NCI-H524 (cell line): ENCODE measurements at regions not wholly inside any gene's neighbourhood (a gene's known extent, or its start where the extent isn't known, plus 50 kb on each side); places are given as distances from the start of the nearest gene placed in this dataset.

Experiments used
- DNase-seq, 2 experiments: peaks; one replicate each; lab custom pipeline; 2025; lab: John Stamatoyannopoulos, UW

GRCh38 chr12:91307957-91308670 lies 125.5 kb upstream of the DCN start:
- peak in 1 of 2 experiments; percentile 7 for DNase-seq

- DNase-seq = no peak
Observed at GRCh38 chr12:91290354-91290753, 107.7 kb upstream of the DCN start.

GRCh38 chr12:91289906-91290305 lies 107.3 kb upstream of the DCN start:
- DNase-seq = no peak

DNA sequence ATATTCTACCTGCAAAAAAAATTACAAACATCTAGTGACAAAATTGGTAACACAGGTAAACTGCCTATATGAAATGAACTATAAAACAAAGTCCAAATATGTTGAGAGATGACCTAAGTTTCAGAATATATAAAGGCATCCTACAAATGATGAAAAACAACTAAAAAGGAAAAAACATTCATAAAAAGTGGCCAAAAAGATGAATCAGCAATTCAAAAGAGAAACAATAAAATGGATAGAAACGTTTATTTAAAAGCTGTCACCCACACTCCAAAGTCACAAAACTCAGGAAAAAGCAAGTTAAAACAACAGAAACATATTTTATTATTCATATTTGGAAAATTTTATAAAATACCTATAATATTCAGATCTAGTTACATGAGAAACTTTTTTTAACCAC lies 106.5 kb upstream of the DCN start:
- DNase-seq = no peak

DNA sequence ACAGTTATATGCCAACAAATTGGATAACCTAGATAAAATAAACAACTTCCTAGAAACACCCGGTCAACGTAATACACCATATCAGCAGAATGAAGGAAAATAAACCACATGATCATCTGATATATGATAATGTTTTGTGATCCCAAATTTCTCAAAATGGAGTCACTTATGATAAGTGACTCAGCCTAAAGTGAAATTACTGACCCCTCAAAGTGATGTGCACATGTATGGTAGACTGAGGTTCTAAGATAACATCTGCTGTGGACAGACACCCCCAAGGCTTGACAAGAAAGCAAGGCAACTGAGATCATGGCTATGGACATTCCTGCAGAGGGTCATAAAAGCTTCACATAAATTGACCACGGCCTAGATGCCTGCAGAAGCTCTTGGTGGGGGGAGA lies 105.1 kb upstream of the DCN start:
- no peak for DNase-seq

- no peak for DNase-seq
Observed at GRCh38 chr12:91278126-91278525, 95.5 kb upstream of the DCN start.

GRCh38 chr12:91276509-91276908 lies 93.9 kb upstream of the DCN start:
- no peak for DNase-seq

DNA sequence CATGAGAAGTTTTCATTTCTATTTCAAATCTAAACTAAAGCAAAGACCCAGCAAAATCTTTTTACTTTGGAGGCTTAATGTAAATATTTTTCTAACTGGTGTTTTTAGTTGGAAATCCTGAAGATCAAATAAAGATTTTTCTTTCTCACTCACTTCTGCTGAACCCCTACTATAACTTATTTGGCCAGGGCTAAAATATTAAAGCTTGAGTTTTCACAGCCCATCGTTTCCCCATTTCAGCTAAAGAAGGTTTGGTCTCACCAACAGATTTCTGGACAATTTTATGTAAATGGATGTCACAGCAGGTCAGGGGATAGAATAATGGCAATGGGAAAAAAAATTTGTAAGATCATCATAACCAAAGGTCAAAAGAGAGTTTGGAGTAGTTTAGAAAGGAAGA lies 92.7 kb upstream of the DCN start:
- no peak for DNase-seq

DNA sequence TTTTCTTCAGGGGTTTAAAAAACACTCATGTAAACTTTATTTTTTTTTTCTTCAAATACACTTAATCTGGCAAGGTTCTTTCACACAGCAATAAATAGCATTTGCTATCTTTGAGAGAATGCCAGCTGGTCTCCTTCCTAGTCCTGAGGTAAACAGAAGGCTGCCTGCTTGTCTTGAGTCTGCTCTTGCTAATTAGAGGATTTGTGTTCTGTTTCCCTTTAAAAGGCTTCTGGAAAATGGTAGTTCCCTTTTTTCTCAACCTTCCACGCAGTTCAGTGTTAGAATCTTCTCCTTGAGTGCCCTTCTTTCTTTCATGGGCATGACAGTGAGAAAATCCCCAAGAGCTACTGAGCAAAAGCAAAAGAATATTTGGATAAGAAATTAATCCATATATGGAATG lies 92.3 kb upstream of the DCN start:
- peak; percentile 27 to 77 for DNase-seq

DNA sequence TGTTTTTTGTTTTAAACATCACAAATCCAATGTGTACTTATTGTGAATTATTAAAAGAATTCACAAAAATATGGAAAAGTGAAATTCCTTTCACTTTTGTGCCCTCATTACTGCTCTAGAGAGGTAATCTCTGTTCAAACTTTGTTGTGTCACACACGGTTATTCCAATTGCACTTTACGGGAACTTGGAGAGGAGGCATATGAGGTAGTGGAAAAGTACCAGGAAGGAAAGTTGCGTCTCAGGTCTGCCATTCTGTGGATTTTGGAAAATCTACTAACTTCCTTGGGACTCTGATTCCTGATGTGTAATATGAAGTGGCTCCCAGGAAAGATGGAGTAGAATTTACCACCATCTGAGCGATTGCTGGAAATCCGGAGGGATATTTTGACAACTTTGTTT lies 90.9 kb upstream of the DCN start:
- DNase-seq = no peak

DNA sequence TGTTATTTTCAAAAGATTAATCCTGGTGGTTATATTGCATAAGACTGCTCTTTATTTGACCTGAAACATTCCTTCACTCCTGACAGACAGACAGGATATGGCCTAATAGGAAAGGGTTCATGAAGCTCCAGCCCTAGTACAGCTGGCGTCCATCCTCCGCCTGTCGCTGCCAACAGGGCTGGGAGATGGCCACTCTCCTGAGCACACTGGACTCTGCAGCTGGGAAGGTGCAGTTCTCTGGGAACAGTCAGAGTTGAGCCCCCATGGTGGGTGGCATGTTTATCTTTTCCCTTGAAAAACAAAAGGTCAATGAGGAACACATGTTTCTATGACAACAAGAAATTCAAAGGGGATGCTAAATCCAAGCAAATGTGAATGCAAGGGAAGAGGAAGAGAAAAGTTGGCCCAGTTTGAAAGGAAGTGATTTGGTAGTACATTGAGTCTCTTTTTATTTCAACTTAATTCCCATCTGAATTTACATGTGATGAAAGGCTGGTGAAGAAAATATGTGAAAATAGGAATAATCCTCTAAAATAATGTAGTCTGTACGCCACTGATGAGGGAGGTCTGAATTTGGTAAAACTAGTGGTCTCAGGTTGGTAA lies 89.9 kb upstream of the DCN start:
- no peak for DNase-seq

DNA sequence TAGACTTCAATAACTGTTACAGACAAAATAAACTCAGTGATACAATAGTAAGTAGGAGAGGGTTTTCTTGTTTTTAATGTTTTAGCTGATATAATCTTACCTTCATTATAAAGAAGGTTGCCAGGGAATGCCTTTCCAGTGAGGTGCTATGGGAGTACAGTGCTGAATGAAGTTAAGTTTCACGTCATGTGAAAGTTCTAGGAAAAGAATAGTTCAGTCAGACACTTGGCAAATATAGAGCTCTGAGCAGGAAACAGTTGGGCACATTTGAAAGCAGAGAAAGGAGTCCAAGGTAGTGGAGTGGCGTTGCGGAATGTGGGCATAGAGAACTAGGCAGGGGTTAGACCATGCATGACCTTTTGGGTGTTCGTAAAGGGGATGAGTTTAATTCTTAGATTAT lies 88.6 kb upstream of the DCN start:
- no peak for DNase-seq

GRCh38 chr12:91267039-91267438 lies 84.4 kb upstream of the DCN start:
- no peak for DNase-seq

DNA sequence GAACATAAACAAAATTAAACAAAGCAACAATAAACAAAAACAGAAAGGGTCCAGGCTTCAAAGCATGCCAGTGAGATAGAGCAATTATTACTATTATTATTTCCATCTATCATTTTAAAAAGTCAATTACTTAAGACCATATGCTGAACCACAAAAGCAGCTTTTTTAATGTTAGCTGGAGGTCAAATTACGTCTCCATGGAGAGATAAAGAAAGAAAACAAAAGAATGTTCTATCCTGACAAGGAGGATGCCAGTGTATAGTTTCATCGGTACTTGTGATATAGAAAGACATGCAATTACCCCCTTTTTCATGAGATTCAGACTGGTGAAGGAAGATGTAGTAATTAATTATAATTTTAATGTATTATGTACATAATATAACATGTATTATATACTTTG lies 81.6 kb upstream of the DCN start:
- DNase-seq = no peak

- DNase-seq = no peak
Observed at GRCh38 chr12:91261820-91262676, 79.4 kb upstream of the DCN start.

DNA sequence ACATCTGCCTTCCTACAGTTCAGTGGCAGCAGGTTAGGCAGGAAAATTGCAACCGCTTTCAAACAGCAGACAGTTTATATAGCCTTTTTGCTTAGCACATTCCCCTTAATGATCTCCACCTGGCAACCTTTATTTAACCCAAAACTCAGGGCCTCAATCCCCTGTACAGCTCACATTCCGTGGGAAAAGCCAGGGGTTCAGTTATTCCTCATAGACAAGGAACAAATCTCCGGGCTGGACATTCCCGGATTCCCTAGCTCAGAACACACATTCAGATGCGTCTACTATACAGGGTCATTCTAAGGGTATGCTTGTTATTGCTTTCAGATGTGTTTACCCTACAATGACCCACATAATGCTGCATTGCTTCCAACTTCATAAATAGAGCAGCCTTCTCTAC lies 73.8 kb upstream of the DCN start:
- no peak for DNase-seq

- DNase-seq = no peak
Observed at GRCh38 chr12:91252341-91252740, 69.7 kb upstream of the DCN start.

DNA sequence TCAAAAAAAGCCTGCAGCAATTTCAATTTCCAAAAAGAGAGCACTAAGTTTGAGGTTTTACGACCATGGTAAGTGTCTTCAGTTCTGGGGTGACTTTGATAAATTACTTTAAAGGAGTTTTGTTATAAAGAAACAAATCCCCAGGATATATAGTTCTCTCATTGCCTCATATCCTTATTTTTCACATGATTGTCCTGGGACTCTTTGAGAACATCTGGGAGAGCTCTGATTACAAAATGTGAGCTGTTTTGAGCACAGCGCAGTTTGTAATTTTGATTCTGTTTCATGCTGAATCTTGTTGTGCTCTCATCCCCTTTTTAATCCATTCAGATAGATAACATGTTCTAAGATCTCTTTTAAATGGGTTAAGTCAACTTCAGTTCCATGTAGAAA lies 67.7 kb upstream of the DCN start:
- no peak for DNase-seq

DNA sequence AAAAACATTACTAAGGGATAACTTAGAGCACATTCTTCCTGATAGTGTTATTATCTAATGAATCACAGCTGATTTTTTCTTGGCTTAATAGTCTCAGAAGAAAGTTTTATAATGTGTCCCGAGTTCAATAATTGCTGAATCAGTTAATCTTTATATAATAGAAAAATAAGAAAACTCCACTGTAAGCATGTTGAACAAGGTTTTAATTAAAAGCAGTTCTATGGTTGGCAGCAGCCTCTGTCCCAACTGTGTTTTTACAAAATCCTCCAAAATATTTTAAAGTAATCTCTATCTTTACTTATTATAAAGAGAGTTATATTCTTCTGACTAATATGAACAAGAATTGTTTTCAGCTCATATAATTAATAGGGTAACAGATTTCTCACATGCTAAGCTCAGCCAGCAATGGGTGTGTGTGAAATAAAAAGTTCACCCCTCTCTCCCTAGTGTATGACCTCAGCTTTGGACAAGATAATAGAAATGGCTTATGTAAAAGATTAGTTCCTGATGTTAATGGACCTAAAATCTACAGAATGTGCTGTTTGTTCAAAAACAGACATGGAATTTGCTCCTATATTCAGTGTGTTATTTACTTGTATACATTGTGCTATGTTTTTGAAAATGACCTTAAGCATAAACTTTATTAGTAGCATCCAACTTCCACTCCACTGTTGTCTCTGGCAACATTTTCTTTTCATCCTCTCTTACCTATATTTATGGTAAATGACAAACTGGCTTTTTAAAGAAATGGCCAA lies 67.1 kb upstream of the DCN start:
- DNase-seq = no peak

DNA sequence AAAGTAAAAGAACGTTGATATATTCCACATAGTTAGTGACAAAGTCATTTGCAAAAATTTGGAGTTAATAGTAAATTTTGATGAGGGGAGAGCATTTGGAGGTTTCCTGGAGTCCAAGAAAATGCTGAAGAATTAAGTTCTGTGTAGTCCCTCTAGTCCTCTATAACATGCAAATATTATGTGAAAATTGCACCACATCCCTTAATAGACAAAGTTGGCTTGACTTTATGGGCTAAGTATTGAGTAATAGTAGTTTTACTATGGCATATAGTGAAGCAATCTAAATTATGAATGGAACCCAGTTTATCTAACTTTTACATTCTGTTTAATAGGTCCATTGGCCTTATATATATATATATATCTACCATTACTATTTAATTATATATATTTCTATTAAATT lies 66.4 kb upstream of the DCN start:
- no peak for DNase-seq

DNA sequence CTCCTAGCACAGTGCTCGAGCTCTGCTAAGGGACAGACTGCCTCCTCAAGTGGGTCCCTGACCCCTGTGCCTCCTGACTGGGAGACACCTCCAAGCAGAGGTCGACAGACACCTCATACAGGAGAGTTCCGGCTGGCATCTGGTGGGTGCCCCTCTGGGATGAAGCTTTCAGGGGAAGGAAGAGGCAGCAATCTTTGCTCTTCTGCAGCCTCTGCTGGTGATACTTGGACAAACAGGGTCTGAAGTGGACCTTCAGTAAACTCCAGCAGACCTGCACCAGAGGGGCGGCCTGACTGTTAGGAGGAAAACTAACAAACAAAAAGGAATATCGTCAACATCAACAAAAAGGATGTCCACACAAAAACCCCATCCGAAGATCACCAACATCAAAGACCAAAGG lies 60.6 kb upstream of the DCN start:
- DNase-seq = peak in 1 of 2 experiments; percentile 26

GRCh38 chr12:91241756-91242155 lies 59.1 kb upstream of the DCN start:
- DNase-seq = no peak
